DMS114 treated with DMSO at 0.1 percent for 48 hours (cell line): ENCODE measurements at regions not wholly inside any gene's neighbourhood (a gene's known extent, or its start where the extent isn't known, plus 50 kb on each side); places are given as distances from the start of the nearest gene placed in this dataset.

Experiments used
- DNase-seq: peaks from one replicate; lab custom pipeline; 2025; ENCODE audit not compliant: unreplicated experiment; lab: John Stamatoyannopoulos, UW

GRCh38 chr2:126774290-126774689, 118.3 kb downstream of the GYPC start:
- no peak for DNase-seq

GRCh38 chr2:126774761-126775160, 118.8 kb downstream of the GYPC start:
- no peak for DNase-seq

GRCh38 chr2:126775300-126775985, 119.5 kb downstream of the GYPC start:
- no peak for DNase-seq

GRCh38 chr2:126776255-126776654, 120.3 kb downstream of the GYPC start:
- no peak for DNase-seq

- DNase-seq: peak; percentile 19
Observed at GRCh38 chr2:126776692-126777619, 121.0 kb downstream of the GYPC start.

- DNase-seq: no peak
Observed at GRCh38 chr2:126777620-126777978, 121.1 kb upstream of the TEX51 start.

- DNase-seq: no peak
Observed at GRCh38 chr2:126778561-126779501, 119.9 kb upstream of the TEX51 start.

GRCh38 chr2:126781206-126781605, 117.5 kb upstream of the TEX51 start:
- DNase-seq: no peak

GRCh38 chr2:126781806-126782205, 116.9 kb upstream of the TEX51 start:
- no peak for DNase-seq

GRCh38 chr2:126782648-126783047, 116.0 kb upstream of the TEX51 start:
- DNase-seq: no peak

- no peak for DNase-seq
Observed at GRCh38 chr2:126783341-126783740, 115.3 kb upstream of the TEX51 start.

- no peak for DNase-seq
Observed at GRCh38 chr2:126784045-126784444, 114.6 kb upstream of the TEX51 start.

GRCh38 chr2:126784621-126785020, 114.1 kb upstream of the TEX51 start:
- no peak for DNase-seq

GRCh38 chr2:126785236-126785635, 113.5 kb upstream of the TEX51 start:
- no peak for DNase-seq

- no peak for DNase-seq
Observed at GRCh38 chr2:126785862-126786261, 112.8 kb upstream of the TEX51 start.

GRCh38 chr2:126786765-126787164, 111.9 kb upstream of the TEX51 start:
- DNase-seq: no peak

GRCh38 chr2:126787289-126787688, 111.4 kb upstream of the TEX51 start:
- no peak for DNase-seq

GRCh38 chr2:126788113-126788512, 110.6 kb upstream of the TEX51 start:
- DNase-seq: no peak

- no peak for DNase-seq
Observed at GRCh38 chr2:126788652-126789051, 110.0 kb upstream of the TEX51 start.

GRCh38 chr2:126790987-126791780, 107.5 kb upstream of the TEX51 start:
- DNase-seq: no peak
